ENCODE measurements at regions not wholly inside any gene's neighbourhood (a gene's known extent, or its start where the extent isn't known, plus 50 kb on each side); places are given as distances from the start of the nearest gene placed in this dataset.

DNA sequence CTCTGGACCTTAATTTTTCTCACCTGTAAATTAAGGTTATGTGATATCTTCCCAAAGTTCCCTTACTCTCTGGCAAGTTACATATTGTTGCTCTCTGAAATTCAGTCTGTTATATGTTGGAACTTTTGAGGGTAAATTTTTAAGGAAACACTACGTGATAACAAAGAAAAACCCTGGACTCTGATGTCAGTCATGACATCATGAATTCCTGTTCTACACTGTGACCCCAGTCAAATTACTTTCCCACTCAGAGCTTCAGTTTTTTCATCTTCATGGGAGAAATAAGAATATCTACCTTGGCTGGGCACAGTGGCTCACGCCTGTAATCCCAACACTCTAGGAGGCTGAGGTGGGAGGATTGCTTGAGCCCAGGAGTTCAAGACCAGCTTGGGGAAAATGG, 164.6 kb upstream of the RALGAPA2 start:
- DNase-seq: no peak

- no peak for DNase-seq
Measured at GRCh38 chr20:20875716-20876115, 163.3 kb upstream of the RALGAPA2 start.

GRCh38 chr20:20872428-20872827, 160.0 kb upstream of the RALGAPA2 start:
- DNase-seq: peak; percentile 4

GRCh38 chr20:20869161-20869775, 156.8 kb upstream of the RALGAPA2 start:
- no peak for DNase-seq

GRCh38 chr20:20864351-20865096, 152.1 kb upstream of the RALGAPA2 start:
- DNase-seq: peak; percentile 68

GRCh38 chr20:20860078-20860806, 147.8 kb upstream of the RALGAPA2 start:
- peak; percentile 88 for DNase-seq

- DNase-seq: no peak
Measured at GRCh38 chr20:20859510-20859909, 147.1 kb upstream of the RALGAPA2 start.

GRCh38 chr20:20856956-20857355, 144.5 kb upstream of the RALGAPA2 start:
- DNase-seq: no peak

GRCh38 chr20:20856306-20856705, 143.9 kb upstream of the RALGAPA2 start:
- no peak for DNase-seq

GRCh38 chr20:20851385-20851784, 138.9 kb upstream of the RALGAPA2 start:
- no peak for DNase-seq

DNA sequence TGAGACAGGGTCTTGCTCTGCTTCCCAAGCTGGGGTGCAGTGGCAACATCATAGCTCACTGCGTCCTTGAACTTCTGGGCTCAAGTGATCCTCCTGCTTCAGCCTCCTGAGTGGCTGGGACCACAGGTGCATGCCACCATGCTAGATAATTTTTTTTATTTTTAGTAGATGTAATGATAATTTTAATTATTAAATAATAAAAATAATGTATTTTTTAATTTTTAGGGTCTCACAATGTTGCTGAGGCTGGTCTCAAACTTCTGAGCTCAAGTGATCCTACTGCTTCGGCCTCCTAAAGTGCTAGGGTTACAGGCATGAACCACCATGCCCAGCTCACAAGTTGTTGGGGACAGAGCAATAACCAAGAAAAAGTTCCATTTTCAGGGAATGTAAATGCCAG, 138.0 kb upstream of the RALGAPA2 start:
- no peak for DNase-seq

- no peak for DNase-seq
Measured at GRCh38 chr20:20849161-20849560, 136.7 kb upstream of the RALGAPA2 start.

GRCh38 chr20:20847814-20848213, 135.4 kb upstream of the RALGAPA2 start:
- DNase-seq: peak; percentile 12

DNA sequence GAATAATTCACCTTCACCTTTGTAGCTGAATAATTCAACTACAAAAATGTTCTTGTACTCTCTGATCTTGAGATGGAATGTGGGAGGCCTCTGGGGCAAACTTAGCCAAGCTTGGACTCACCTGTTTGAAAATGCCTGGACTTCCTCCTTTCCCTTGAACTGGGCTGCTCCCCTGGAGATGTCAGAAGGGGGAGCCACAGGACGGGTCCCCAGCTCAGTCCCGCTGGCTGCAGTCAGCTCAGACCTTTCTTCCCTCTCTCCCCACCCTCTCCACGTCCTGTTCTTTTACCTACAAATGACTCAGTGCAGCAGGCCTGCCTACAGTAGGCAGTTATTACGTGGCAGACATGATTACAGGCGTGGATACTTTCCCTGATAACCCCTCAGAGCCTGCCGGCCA, 131.5 kb upstream of the RALGAPA2 start:
- no peak for DNase-seq

DNA sequence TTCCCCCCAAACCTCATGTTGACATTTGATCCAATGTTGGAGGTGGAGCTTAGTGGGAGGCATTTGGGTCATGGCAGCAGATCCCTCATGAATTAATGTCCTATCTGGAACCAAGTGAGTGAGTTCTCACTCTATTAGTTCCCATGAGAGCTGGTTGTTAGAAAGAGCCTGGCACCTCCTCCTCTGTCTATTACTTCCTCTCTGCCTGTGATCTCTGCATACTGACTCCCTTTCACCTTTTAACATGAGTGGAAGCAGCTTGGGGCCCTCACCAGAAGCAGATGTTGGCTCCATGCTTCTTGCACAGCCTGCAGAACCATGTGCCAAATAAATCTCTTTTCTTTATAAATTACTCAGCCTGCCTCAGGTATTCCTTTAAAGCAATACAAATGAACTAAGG, 127.3 kb upstream of the RALGAPA2 start:
- DNase-seq: peak; percentile 13

DNA sequence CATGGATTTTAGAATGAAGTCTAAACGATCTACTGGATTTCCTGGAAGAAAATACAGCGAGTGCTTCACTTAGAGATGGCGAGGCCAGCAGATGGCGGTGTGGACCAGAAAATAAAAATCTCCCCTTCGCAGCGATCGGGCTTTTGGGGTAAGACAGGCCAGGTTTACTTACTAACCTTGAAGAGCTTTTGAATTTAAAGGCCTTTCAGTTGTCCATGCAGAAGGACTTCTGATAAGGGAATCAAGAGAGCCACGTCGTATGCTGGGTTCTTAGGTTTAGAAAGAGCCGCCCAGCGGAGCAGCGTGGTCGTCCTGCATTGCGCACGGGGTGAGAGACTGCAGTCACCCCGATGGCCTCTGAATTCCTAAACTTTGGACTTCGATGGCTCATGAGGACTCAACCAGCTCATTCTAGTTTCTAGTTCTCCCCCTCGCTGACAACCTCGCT, 125.2 kb upstream of the RALGAPA2 start:
- DNase-seq: peak; percentile 75

GRCh38 chr20:20836836-20837235, 124.4 kb upstream of the RALGAPA2 start:
- DNase-seq: no peak

DNA sequence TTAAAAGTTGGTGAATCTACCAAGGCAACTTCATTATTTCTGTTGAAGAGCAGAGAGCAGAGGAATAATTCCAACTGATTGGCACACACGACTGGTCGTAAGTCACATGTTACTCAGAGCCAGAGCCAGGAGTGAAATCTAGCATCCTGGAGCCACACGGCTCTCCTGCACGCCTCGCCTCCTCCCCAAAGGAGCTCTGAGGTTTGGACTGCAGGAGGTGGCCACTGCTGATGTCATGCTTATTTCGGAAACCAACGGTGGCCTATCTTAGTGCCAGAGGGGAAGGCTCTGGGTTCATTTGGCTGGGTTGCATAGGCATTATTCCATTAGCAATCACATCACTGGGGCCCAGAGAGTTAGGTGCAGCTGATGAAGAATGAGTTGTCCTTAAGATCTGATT, 123.5 kb upstream of the RALGAPA2 start:
- no peak for DNase-seq

DNA sequence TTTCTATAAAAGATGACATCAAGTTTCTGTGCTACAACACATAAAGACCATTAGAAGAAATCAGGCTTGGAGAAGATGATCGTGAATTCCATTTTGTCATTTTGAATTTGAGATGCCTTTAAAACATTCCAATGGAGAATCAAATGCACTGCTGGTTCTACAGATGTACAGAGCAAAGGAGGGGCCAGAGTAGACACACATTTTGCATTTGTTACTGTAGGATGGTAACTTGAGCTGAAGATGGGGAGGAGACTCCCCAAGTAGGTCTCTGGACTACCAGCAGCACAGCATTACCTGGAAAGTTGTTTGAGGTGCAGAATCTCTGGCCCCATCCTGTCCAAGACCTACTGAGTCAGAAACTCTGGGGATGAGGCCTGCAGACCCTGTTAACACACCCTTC, 121.6 kb upstream of the RALGAPA2 start:
- no peak for DNase-seq

DNA sequence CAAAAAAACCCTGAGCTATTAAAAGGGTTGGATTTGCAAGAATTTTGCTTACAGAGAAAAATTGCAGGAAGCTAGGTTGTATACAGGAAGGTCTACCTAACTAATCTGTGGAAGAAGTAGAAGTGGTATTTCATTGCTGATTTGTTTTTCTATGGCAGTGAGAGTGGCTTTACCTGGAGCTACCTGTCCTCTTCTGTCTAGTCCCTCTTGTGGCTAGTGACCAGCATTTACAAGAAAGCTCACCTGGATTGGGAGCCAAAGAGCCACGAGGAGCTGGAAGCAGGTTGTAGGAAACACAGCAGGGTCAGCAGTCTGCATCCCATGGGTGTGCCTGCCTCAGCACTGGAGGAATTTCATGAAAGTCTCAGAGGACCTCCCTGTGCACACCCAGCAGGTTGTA, 120.3 kb upstream of the RALGAPA2 start:
- DNase-seq: no peak

GRCh38 chr20:20831794-20832193, 119.3 kb upstream of the RALGAPA2 start:
- DNase-seq: no peak

- DNase-seq: no peak
Measured at GRCh38 chr20:20829681-20830080, 117.2 kb upstream of the RALGAPA2 start.

DNA sequence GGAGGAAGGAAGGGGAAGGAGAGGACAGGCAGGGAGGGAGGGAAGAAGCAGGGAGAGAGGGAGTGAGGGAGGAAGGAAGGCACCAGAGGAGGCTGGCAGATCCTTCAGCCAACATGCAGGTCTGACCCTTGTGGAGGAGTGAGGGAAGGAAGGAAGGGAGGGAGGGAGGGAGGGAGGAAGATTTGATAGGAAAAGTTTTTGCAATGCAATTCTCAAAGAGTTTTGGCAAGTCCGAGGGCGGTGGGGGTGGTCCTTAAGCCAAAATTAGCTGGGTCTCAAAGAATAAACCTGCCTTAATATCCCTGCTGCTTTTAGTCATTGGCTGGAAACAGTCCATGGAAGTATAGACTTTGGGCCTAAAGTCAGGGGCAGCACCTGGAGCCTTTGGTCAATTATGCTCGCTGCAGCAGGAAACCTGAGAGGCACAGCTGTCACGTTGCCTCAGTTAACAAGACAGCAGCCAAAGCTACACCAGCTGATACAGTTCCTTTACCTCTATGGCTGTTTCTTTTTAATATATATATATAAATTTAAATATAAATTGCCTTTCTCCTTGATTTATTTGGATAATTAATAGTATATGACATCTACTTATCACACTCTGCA, 115.7 kb upstream of the RALGAPA2 start:
- peak; percentile 85 for DNase-seq
